GM21526 (cell line): ENCODE measurements at regions not wholly inside any gene's neighbourhood (a gene's known extent, or its start where the extent isn't known, plus 50 kb on each side); places are given as distances from the start of the nearest gene placed in this dataset.
"Not testable (repeated sequence)": the region's sequence is repeated elsewhere in the genome, so short reads cannot be mapped to it uniquely, and the experiment has no call there.

Source experiments
- ATAC-seq: cut with Tn5 transposase; IDR thresholded peaks from one replicate; pipeline ENCODE4 v1.9.1; 2021; ENCODE audit warnings: moderate library complexity; ENCODE audit not compliant: unreplicated experiment, low FRiP score

GRCh38 chr1:242743983-242744780, 219.7 kb upstream of the PLD5 start:
- no peak for ATAC-seq

DNA sequence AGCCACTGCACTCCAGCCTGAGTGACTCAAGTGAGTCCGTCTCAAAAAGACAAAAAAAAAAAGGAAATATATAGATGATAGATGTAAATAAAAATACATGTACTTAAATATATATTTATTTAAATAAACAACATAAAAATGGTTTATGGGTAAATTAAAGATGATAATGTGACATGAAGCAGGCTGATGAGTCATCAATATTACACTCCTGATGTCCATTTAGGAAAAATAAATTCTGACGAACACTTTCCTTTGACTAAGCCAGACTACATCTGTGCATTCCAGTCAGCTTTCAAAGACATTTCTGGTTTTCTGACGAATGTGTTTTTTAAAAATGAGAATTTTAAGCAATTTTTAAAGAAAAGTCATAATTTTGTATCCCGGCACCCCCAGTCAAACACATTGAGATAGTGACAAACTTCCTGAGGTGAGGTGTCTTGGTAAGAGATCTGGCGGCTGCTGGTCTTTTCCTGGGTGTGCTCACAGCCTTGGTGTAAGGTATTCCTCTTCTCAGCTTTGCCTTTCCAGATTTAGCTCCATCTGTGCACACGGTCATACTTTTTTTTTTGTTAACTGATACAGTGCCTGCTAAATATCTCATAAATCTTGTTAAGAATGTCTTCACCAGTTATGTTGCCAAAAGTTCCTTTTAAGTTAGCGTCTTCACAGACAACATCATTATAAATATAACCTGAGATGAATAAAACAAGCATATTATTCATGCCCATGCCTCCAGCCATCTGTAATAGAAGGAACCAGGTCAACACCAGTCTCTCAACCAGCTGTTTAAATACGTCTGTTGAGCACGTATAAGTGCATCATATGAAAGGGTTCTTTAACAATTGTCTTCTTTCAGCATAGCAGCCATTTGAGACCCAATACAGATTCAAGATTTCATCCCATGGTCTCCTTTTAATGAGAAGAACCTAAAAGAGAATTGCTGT, 214.5 kb upstream of the PLD5 start:
- ATAC-seq, result no peak

DNA sequence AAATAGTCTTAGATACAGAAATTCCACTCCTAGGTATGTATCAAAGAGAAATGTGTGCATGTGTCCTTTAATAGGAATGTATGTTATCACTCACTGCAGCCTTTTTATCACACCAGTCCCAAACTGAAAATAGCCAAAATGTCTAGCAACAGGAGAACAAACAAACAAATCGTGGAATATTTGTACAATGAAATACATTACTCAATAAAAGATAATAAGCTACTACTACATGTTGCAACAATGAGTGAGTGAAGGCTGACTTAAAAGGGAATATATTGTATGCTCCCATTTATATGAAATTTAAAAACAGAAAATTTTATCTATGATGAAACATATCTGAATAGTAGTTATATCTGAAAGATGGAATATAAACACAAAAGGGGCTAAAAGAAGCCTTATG, 212.1 kb upstream of the PLD5 start:
- ATAC-seq, result no peak

GRCh38 chr1:242735323-242735722, 210.8 kb upstream of the PLD5 start:
- ATAC-seq, result no peak

GRCh38 chr1:242731446-242731845, 206.9 kb upstream of the PLD5 start:
- ATAC-seq, result no peak

DNA sequence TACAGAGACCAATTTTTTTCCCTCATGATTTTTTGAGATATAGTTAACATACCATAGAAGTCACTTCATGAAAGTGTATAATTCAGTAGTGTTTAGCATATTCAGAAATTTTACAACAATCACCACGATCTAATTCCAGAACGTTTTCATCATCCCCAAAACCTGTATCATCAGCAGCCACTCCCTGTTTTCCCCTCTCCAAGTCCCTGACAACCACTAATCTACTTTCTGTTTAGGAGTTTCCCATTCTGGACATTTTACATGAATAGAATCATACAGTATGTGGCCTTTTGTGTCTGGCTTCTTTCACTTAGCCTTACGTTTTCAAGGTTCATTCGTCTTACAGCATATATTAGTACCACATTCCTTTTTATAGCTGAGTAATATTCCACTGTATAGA, 204.2 kb upstream of the PLD5 start:
- no peak for ATAC-seq

GRCh38 chr1:242723044-242723716, 198.7 kb upstream of the PLD5 start:
- no peak for ATAC-seq

DNA sequence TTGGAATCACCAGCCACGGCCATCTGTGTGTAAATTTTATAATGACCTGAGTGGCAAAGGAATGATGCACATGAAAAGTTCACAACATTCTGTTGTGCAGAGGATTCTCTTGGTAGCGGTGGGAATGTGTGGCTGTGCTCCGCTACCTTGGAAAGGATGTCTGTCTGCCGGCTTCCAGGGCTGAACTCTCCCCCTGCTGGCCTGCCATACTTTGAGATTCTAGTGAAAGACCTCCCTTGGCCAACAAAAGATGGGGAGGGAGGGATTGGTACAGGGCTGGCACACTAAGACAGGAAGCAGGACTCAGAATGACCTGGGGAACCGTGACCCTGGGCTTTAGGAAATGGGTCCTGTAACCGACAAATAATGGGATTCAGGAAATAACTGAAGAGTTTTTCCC, 194.5 kb upstream of the PLD5 start:
- no peak for ATAC-seq

- no peak for ATAC-seq
Measured at GRCh38 chr1:242712248-242712647, 187.8 kb upstream of the PLD5 start.

GRCh38 chr1:242710847-242711246, 186.3 kb upstream of the PLD5 start:
- no peak for ATAC-seq

- no peak for ATAC-seq
Measured at GRCh38 chr1:242710286-242710685, 185.8 kb upstream of the PLD5 start.

- no peak for ATAC-seq
Measured at GRCh38 chr1:242703467-242703866, 179.0 kb upstream of the PLD5 start.

DNA sequence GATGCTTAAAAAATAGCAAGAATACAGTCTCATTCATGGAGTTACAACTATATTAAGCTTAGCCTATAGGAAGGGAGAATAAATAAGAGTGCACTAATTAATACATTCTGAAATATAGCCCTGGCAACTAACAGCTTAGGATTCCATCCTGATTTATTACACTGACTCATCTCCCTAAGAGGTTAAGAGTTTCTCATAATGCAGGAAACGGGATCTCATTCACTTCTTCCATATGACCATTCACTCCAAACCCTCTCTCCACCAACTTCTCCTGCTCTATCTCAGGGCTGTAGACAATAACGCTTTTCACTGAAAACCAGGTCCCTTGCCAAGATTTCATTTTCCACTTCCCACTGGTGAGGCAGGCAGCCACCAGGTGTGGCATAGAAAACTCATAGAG, 168.5 kb upstream of the PLD5 start:
- ATAC-seq, result no peak

DNA sequence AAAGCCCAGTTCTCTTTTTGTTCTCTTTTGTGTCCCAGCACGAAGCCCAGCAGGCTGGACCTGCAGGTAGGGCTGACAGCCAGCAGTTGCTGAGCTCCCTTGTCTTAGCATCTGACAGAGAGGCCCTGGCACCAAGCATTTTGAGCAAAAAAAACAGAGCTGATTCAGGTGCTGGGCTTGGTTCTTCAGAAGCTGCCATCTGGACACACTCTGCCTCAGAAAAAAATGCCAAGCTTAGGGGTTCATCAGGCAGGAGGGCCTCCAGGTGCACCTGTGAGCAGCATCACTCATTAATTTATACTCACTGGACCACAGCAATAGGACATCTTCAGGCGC, 167.1 kb upstream of the PLD5 start:
- no peak for ATAC-seq

- no peak for ATAC-seq
Measured at GRCh38 chr1:242690849-242691609, 166.5 kb upstream of the PLD5 start.

DNA sequence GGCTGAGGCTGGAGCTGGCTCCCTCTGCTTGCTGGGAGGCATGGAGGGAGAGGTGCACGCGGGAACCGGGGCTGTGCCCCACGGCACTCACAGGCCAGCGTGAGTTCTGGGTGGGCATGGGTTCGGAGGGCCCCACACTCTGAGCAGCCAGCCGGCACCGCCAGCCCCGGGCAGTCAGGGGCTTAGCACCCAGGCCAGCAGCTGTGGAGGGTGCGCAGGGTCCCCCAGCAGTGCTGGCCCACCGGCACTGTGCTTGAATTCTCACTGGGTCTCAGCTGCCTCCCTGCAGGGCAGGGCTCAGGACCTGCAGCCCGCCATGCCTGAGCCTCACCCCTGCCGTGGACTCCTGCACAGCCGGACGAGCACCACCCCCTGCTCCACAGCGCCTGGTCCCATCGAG, 164.9 kb upstream of the PLD5 start:
- ATAC-seq, result no peak

- ATAC-seq, result no peak
Measured at GRCh38 chr1:242674951-242675645, 150.6 kb upstream of the PLD5 start.

GRCh38 chr1:242673652-242674051, 149.2 kb upstream of the PLD5 start:
- ATAC-seq, result no peak

DNA sequence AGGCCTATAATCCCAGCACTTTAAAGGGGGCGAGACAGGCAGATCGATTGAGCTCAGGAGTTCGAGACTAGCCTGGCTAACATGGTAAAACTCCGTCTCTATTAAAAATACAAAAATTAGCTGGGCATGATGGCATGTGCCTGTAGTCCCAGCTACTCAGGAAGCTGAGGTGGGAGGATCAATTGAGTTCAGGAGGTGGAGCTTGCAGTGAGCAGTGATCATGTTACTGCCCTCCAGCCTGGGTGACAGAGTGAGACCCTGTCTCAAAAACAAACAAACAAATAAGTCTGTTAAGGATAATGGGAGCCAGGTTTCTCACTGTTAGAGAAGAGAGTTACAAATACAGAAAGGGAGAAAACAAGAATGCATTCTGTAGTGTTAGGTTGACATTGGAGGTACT, 148.7 kb upstream of the PLD5 start:
- not testable (repeated sequence) for ATAC-seq

- no peak for ATAC-seq
Measured at GRCh38 chr1:242670019-242670418, 145.5 kb upstream of the PLD5 start.
